Ovary (tissue), 7 donors: ENCODE measurements at regions not wholly inside any gene's neighbourhood (a gene's known extent, or its start where the extent isn't known, plus 50 kb on each side); places are given as distances from the start of the nearest gene placed in this dataset.

Source experiments
- DNase-seq, 5 donors: peaks; one replicate each; pipeline ENCODE4 v3.0.0-alpha.2; 2019 to 2020
- H3K27ac ChIP-seq, 2 donors: fragments of 200-600 bp; one replicate each; pipeline versions ENCODE4 v1.5.1 to v1.8.0; 2019 to 2022
- H3K27me3 ChIP-seq: fragments of 200-600 bp; one replicate; pipeline ENCODE4 v1.8.0; 2022
- H3K36me3 ChIP-seq: fragments of 200-600 bp; sonication (generic); one replicate; pipeline ENCODE4 v1.5.1; 2019
- H3K4me1 ChIP-seq: one replicate; pipeline ENCODE4 v1.8.1; 2013; ENCODE audit warnings: mild to moderate bottlenecking, moderate library complexity; ENCODE audit not compliant: insufficient read depth
- H3K4me3 ChIP-seq: fragments of 200-600 bp; sonication (generic); one replicate; pipeline ENCODE4 v1.5.1; 2017
- H3K9me3 ChIP-seq, 2 donors: fragments of 200-600 bp in 1 of 2; sonication (generic) in 1 of 2; one replicate each; pipeline versions ENCODE4 v1.5.1 to v1.8.1; 2013 to 2019; ENCODE audit warnings: mild to moderate bottlenecking in 1 of 2, moderate library complexity in 1 of 2
- CTCF ChIP-seq, 3 donors: fragments of 450-650 bp in 2 of 3; fragments of 200-600 bp in 1 of 3; IDR thresholded peaks; one replicate each; pipeline versions ENCODE4 v1.5.1 to v1.8.0; 2016 to 2022; ENCODE audit warnings: antibody characterized with exemption in 3 of 3, mild to moderate bottlenecking in 1 of 3
- EP300 ChIP-seq: sonication (generic); formaldehyde crosslinking; IDR thresholded peaks from one replicate; pipeline ENCODE4 v1.6.1; 2017; ENCODE audit warnings: antibody characterized with exemption
- POLR2A ChIP-seq: fragments of 450-650 bp; IDR thresholded peaks from one replicate; pipeline ENCODE4 v1.6.1; 2017; ENCODE audit warnings: antibody characterized with exemption, mild to moderate bottlenecking, moderate library complexity
- WGBS, 3 donors: extraction: QIAGEN DNeasy Blood & Tissue Kit in 1 of 3; methylation state at CpG; one replicate each; pipeline versions ENCODE4 v1.1.5 to v1.1.7; 2013 to 2017; 5-methylcytosine and 5-hydroxymethylcytosine counted together
- intact Hi-C, 4 donors: fragments of 100-400 bp; cut with DNase I; formaldehyde crosslinking; loops; one replicate each; pipeline versions ENCODE4 v1.11.0 to v1.15.1; 2022 to 2023
- donor health status: DM: no; HTN: no; CAD: no; lungs with moderate emphysema.
- donor health status: DM: no; HTN: no; CAD: no.
- donor health status: Bipolar disorder and iron deficiency.
- donor health status: DM: no; HTN: no; CAD: no.
- donor health status: DM: yes; HTN: yes; CAD: no.

- no peak overlapping the region for H3K27ac ChIP-seq
These were observed 708.9 kb downstream of the POM121L12 start for GRCh38 chr7:53744403-53744760.

GRCh38 chr7:53756946-53757345 lies 721.5 kb downstream of the POM121L12 start:
- 85 to 93% (median 91%) methylated on average over 3 of the region's 3 CpGs for WGBS, 3 donors
- intact Hi-C loops: no loop called here
- TF ChIP-seq POLR2A (no peak), CTCF (IDR thresholded peaks at IDR 0.05) (no peak), EP300 (no peak)
- Histone ChIP-seq H3K4me1 (no peaks in the 10 kb centered on the region), H3K9me3 (no peaks in the 10 kb centered on the region), H3K27ac (no peak overlapping the region), H3K27me3 (no peaks in the 10 kb centered on the region), H3K4me3 (no peak overlapping the region), H3K36me3 (no peaks in the 10 kb centered on the region)
- DNase-seq: no peak

More at GRCh38 chr7:53744403-53744760, 708.9 kb downstream of the POM121L12 start:
- TF ChIP-seq POLR2A: no peak
- no peak for TF ChIP-seq CTCF (IDR thresholded peaks at IDR 0.05)
- TF ChIP-seq EP300: no peak
- Histone ChIP-seq H3K27me3 (no peaks in the 10 kb centered on the region), H3K9me3 (no peaks in the 10 kb centered on the region), H3K4me1 (no peaks in the 10 kb centered on the region), H3K36me3 (no peaks in the 10 kb centered on the region), H3K4me3 (no peak overlapping the region)
- WGBS, 3 donors: 78 to 84% (median 82%) methylated on average over 4 of the region's 4 CpGs
- no peak for DNase-seq
- intact Hi-C loops: no loop called here

DNA sequence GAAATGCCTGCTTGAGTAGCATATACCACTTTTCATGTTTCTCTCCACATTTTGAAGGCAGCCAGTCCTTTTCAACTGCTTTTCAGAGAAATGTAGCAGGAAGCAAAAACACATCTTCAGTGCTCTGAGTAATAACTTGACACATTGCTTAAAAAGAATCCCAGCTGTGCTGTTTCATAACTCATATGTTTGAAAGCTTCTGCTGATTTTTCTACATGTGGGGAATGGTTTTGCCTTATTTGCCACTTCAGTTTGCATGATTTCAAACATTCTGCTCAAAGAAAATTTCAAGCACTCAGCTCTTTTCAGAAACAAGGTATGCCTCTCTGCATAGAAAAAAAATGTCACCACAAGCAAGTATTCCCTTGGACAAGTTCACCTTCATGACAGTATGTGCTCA lies 732.8 kb downstream of the POM121L12 start:
- no peaks in the 10 kb centered on the region for H3K27me3 ChIP-seq
- TF ChIP-seq POLR2A (no peak), CTCF (IDR thresholded peaks at IDR 0.05) (no peak), EP300 (no peak)
- no peaks in the 10 kb centered on the region for H3K4me1 ChIP-seq
- H3K36me3 ChIP-seq: no peaks in the 10 kb centered on the region
- DNase-seq: no peak
- H3K9me3 ChIP-seq: no peaks in the 10 kb centered on the region
- no peak overlapping the region for H3K27ac ChIP-seq
- no peak overlapping the region for H3K4me3 ChIP-seq
- intact Hi-C loops: no loop called here

DNA sequence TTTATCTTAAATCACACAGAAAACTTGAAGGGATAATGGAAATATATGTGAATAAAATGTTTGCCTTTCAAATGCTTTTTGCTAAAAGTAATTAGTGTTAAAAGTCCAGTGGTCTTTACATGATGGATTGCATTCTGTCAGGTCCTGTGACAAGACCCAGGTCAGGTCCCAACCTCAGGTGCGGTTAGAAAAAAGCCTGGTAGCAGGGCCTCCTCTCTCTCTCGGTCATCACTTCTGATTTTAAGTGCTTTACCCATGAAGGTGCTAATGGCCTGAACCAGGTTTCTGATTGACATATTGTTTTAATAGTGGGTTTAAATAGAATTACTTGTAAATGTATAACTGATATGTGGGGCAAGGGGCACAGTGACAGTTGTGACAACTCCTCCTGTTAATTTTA lies 736.3 kb downstream of the POM121L12 start:
- no peaks in the 10 kb centered on the region for H3K27me3 ChIP-seq
- WGBS, 3 donors: 85 to 90% (median 85%) methylated on average over 2 of the region's 2 CpGs
- no peak for DNase-seq

More for the DNA sequence above, 736.3 kb downstream of the POM121L12 start:
- Histone ChIP-seq H3K4me1 (no peaks in the 10 kb centered on the region), H3K36me3 (no peaks in the 10 kb centered on the region), H3K9me3 (no peaks in the 10 kb centered on the region), H3K4me3 (no peak overlapping the region), H3K27ac (no peak overlapping the region)
- TF ChIP-seq POLR2A (no peak), EP300 (no peak), CTCF (IDR thresholded peaks at IDR 0.05) (no peak)
- intact Hi-C loops: no loop called here
